ENCODE measurements at regions not wholly inside any gene's neighbourhood (a gene's known extent, or its start where the extent isn't known, plus 50 kb on each side); places are given as distances from the start of the nearest gene placed in this dataset.

GRCh38 chr2:66981074-66981473 is 416.1 kb upstream of the ETAA1 start:
- DNase-seq, result no peak

- no peak for DNase-seq
These were observed 414.4 kb upstream of the ETAA1 start for GRCh38 chr2:66982766-66983165.

- DNase-seq, result no peak
These were observed 412.3 kb upstream of the ETAA1 start for GRCh38 chr2:66984864-66985263.

- no peak for DNase-seq
These were observed 411.2 kb upstream of the ETAA1 start for GRCh38 chr2:66985906-66986305.

- DNase-seq, result no peak
These were observed 409.4 kb upstream of the ETAA1 start for GRCh38 chr2:66987733-66988132.

- DNase-seq, result no peak
These were observed 402.5 kb upstream of the ETAA1 start for GRCh38 chr2:66994654-66995053.

GRCh38 chr2:66995636-66996035 is 401.5 kb upstream of the ETAA1 start:
- no peak for DNase-seq

DNA sequence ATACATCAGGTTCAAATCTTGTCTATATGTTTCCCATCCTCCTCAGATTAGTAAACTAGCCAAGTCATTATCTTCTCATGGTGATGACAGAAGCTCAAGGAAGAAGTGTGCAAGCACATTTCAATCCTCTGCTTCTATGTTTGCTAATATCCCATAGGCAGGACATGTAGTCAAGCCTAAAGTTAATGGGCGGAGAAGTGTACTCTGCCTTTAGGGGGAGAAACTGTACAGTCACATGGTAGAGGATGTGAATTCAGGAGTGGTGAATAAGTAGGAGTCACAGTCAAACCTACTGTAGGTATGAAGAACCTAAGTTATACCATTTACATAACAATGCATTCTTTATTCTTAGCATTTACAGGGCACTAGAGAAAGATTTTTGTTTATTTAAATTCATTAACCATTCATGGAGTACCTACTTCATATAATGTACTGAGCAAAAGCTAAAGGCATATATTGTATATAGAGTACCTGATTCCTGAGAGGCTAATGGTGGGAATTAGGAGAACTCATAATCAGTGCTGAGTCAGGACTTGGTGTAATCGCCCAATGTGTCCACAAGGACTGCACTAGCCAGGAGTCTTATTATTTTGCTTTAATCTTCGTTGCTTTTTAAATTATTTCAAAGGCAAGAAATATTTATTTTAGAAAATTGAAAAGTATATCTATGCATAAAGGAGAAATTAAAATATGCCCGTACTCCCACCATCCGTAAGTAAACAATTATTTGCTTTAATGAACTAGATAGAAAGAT is 394.3 kb upstream of the ETAA1 start:
- DNase-seq, result no peak

DNA sequence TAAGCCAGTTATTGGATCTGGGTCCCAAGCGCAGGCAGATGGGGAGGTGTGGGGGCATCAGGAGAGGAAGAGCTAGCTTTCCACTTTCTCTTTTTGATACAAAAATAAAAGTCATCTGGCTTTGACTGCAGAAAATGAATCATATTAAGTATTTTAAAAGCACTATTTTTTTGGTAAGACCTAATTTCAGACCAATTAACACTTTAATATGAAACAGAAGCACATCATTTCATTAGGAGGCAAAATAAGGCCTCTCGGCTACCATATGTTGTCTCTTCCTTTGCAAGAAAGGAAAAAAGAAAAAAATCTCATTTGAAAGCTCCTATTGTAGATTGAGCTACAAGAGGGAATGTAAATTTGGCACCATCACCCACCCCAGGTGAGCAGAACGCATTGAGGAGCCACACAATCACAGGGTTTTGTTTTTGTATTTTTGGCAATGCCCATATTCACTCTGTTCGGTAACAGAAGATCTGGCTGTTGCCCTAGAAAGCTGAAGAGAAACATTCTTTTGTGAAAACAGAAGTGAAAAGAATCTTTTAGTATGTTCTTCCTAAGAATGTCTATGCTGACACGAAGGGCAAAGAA is 390.7 kb upstream of the ETAA1 start:
- DNase-seq, result no peak

DNA sequence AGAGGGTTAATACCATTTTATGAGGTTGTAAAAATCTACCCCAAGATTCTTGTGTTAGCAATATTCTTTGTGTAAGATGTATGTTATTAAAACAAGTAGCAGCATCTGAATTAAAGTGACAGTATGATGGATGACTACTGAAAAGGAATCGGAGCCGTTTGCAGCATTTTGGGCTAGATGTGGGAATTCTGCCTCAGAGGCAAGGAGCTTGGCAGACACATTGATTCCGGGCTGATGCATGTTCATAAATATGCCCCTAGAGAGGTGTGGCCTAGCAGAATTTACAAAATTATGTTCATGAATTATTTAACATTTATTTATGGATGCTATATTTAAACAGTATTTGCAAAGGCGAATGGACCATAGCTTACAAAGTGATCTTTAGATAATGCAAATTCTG is 389.0 kb upstream of the ETAA1 start:
- no peak for DNase-seq

DNA sequence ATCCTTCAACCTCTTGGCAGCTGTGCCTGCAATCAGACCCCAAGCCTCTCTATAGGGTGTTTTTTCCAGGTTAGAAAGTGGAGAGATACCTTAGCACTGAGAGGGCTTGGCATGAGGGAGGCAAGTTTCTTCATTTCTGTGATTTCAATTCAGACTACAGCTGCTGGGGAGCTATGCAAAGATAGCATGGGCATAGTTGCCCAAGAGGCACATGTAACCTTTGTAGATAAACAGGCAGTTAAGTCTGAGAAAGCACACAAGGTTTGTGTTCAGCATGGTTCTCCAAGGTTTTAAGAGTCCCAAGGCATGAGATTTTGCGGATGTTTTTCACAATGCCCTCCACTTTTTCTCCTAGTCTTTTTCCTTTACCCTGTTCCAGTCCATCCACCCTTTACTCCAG is 385.0 kb upstream of the ETAA1 start:
- no peak for DNase-seq

GRCh38 chr2:67013821-67014220 is 383.3 kb upstream of the ETAA1 start:
- no peak for DNase-seq

- DNase-seq, result no peak
These were observed 381.5 kb upstream of the ETAA1 start for GRCh38 chr2:67015681-67016080.

DNA sequence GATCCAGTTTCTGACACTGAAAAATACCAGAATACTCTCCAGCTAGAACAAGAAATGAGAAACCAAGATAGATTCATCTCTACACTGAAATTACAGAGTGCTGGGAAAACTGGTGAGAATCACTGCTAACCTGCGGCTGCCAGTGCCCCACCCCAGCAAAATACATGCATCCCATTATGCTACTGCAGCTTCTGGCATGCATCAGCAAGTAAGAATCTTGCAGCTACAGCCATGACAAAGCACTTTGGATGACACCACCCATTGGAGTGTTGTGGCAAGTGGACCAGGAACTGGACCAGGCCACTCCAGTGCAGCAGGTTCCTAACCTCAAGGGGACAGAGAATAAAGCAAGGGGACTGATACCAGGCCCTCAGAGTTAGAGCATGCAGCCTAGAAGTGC is 378.8 kb upstream of the ETAA1 start:
- no peak for DNase-seq

- no peak for DNase-seq
These were observed 365.1 kb upstream of the ETAA1 start for GRCh38 chr2:67032076-67032475.

DNA sequence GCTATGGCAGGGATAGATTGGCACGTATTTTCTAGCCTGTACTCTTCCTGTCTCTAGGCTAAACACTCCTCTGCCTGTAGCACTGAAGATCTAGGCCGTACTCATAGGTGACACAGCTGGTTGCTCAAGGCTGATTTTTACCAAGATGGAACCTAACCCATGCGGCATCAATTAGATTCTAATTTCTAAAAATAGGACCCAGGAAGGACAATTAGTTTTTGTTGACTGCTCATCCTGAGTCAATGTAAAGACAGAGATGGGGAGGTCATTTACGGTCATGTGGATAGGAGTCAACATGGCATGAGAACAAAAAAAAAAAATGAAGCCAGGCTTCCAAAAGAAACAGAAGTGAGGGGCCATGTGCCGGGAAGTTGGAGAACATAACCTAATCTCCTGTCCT is 360.7 kb upstream of the ETAA1 start:
- DNase-seq, result no peak

DNA sequence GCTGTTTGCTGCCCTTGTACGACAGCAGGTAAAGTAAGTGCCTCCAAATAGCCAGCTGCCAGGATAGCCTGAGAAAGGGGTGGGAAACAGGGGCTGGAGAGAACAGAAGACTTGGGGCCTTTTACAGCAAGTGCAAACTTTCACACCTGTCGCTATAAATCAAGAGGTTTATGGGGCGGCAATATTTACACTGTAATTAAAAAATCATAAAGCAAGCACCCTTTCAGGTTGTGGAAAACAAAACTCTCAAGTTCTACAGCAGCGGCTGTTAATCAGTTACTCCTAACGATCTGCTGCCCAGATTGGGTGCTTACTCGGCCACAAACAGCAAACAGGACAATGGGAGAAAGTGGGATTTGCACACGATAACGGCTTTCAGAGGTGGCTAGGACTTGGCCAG is 359.5 kb upstream of the ETAA1 start:
- DNase-seq, result no peak

- no peak for DNase-seq
These were observed 358.9 kb upstream of the ETAA1 start for GRCh38 chr2:67038195-67038594.

DNA sequence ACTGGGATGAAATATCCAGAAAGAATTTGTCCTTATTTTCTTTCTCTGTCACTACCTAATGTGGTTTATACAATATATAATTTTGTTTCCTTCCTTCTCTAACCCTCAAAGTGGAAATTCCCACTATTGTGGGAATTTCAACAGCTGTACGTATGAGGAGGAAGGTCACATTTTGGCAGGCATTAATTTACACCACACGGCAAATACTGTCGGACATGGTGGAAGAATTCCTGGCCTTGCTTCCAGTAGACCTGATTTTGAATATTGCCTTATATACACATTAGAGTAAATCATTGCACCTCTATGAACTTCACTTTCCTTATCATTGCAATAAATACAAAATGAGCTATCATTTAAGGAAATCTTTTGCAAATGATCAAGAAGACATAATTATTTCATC is 358.1 kb upstream of the ETAA1 start:
- no peak for DNase-seq

DNA sequence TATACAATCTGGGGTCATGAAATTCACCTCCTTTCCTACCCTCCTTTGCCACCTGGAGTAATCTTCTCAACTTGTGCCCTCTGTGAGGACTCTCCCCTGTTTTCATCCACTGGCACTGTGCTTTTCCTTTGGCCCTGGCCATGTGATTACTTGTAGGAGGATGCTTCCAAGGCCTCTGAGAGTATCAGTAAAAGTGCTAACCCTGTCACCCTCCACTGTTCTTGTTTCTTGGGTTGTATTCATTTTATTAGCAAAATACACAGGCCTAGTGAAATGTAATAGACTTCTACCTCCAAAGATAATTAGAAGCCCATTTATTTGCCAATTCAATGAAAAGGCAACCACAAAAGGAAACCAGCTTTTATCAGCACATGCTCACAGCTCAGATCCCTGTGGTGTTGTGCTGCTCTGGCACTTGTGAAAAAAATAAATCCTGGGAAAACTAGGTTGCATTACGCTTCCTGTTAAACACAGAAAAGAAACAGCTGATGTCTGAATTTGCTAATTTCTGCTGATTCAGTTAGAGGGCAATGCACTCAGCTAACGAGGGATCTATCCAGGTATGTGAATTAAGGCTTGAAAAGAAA is 357.5 kb upstream of the ETAA1 start:
- DNase-seq, result no peak

DNA sequence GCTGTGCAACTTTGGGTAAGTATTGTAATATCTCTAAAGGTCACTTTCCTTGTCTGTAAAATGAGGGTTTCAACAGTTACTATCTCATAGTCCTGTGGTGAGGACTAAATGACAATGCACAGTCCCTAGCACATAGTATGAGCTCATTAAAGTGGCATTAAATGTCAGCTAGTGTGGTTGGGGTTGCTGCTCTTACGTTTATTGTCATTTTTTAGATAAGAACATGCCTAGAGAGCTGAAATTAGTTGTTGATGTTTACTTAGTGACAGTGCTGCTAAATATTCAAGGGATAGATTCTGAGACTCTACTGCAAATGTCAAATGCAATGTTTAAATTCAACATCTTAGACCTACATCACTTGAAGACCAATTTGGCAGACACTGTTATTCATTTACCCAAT is 356.1 kb upstream of the ETAA1 start:
- DNase-seq, result no peak

GRCh38 chr2:67043781-67044478 is 353.2 kb upstream of the ETAA1 start:
- DNase-seq, result no peak

GRCh38 chr2:67046591-67046990 is 350.5 kb upstream of the ETAA1 start:
- no peak for DNase-seq

DNA sequence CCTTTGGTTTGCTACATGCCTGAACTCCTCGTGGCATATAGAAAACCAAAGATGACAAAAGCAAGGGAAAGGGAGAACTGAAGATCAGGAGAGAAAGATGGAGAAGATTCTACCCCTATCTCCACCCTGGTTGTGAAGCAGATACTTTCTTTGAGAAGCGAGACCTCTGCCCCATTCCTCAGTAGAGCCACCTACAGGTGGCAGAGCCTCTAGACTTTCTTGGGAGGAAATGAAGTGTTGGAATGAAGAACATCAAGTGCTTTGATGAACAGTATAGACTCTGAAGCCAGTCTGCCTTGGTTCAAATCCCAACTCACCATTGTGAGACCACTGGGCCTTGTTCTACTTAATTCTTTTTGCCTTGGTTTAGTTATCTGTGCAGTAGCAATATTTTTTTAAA is 348.8 kb upstream of the ETAA1 start:
- DNase-seq, result no peak
